ENCODE measurements at regions not wholly inside any gene's neighbourhood (a gene's known extent, or its start where the extent isn't known, plus 50 kb on each side); places are given as distances from the start of the nearest gene placed in this dataset.

DNA sequence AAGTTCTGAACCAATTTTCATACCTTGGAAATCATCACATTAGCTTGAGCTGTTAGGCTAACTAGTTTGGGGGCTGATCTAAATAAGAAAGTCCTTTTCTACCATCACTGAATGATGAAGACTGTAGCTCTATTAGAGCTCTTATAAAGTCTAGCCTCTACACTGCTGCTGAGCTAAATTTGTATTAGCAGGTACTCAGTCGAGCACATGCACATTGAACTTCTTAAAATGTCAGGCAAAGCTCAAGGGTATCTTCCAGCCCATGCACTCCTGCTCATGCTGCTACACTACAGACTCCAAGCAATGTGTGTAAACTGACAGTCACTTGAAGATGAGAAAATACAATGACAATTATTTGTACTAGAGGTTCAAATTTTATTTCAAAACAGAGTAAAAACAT, 158.8 kb upstream of the TMEM229A start:
- TF ChIP-seq STAT1 (IDR thresholded peaks at IDR 0.05; ENCODE audit: unreplicated experiment) = no peak
- TF ChIP-seq, protein P1, sequence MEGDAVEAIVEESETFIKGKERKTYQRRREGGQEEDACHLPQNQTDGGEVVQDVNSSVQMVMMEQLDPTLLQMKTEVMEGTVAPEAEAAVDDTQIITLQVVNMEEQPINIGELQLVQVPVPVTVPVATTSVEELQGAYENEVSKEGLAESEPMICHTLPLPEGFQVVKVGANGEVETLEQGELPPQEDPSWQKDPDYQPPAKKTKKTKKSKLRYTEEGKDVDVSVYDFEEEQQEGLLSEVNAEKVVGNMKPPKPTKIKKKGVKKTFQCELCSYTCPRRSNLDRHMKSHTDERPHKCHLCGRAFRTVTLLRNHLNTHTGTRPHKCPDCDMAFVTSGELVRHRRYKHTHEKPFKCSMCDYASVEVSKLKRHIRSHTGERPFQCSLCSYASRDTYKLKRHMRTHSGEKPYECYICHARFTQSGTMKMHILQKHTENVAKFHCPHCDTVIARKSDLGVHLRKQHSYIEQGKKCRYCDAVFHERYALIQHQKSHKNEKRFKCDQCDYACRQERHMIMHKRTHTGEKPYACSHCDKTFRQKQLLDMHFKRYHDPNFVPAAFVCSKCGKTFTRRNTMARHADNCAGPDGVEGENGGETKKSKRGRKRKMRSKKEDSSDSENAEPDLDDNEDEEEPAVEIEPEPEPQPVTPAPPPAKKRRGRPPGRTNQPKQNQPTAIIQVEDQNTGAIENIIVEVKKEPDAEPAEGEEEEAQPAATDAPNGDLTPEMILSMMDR (conservative IDR thresholded peaks at IDR 0.05; ENCODE audit: low read depth in 2 of 2) = no peak

Measured in GM23338 (cell line).